ENCODE measurements at regions not wholly inside any gene's neighbourhood (a gene's known extent, or its start where the extent isn't known, plus 50 kb on each side); places are given as distances from the start of the nearest gene placed in this dataset.
A peak's percentile ranks its signal among the peaks of the same experiment; 100 is the strongest.

- DNase-seq = no peak
These were observed 284.1 kb downstream of the BTG1 start for GRCh38 chr12:91861554-91861953.

DNA sequence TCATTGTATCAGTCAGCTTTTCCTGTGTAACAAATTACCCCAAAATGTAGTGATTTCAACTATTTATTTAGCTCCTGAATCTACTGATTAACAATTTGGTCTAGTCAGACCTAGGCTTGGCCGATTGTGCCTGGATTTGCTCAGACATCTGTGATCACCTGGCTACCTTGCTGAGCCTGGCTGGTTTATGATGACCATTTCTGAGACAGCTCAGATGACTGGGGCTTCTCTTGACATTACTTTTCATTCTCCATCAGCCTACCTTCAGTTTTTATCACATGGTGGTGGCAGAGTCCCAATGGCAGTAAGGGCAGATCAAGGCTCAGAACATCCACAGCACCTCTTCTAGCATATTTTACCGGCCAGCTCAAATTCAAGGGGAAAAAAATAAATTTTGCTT, 286.3 kb downstream of the BTG1 start:
- DNase-seq = no peak

DNA sequence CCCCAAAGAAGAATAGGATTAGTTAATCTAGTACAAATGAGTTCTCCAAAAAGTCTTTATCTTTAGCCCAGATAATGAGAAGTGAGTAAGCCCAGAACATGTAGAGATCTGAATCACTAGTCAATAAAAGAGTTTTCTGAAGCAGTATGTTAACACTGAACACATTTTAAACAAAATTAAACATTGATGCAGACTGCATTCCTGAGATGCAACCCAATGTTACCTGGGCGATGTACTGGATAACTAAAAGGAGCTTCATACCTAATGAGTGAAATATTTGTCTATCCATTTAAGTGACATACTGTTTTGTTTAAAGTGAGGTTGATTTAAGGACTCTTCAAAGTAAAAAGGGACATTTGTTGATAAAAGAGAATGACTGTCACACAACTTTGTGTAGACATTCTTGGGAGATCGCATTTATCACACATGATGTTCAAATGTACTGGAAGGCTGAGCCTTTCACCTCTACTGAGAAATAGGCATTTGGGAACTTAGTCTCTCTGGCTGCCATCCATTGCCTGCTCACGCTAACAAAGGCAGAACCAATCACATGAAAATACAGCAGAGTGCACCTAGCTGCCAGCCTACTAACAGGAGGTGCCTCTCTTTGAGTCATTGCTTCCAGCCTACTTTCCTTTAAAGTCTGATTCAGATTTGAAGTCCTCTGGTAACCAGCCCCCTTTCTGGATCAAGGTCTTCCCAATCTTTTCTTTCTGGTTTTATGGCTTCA, 287.7 kb downstream of the BTG1 start:
- DNase-seq = no peak

GRCh38 chr12:91854725-91855124, 290.9 kb downstream of the BTG1 start:
- DNase-seq = peak in 1 of 56 donors; percentile 21

GRCh38 chr12:91853350-91854127, 292.1 kb downstream of the BTG1 start:
- no peak for DNase-seq

GRCh38 chr12:91852634-91853033, 293.0 kb downstream of the BTG1 start:
- DNase-seq = no peak

GRCh38 chr12:91851741-91852477, 293.7 kb downstream of the BTG1 start:
- DNase-seq = no peak

- DNase-seq = no peak
These were observed 299.1 kb downstream of the BTG1 start for GRCh38 chr12:91846466-91847055.

DNA sequence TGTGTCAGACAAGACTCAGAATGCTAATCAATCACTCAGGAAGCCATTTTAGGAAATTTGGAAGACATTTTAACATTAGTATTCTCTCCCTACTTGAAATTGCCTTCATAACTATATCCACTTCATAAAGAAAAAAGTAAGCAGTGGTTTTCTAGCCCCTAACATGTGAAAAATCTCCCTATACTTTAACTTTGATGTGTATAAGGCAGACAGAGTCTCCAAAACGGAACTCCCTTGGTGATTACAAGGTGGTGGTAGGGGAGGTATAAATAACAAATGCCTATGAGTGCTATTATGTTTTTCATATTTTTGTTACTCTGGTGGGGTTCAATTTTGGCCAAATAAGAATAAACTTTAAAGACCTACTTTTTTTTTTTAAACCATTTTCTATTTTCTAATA, 300.3 kb downstream of the BTG1 start:
- no peak for DNase-seq

GRCh38 chr12:91841822-91842221, 303.8 kb downstream of the BTG1 start:
- no peak for DNase-seq

DNA sequence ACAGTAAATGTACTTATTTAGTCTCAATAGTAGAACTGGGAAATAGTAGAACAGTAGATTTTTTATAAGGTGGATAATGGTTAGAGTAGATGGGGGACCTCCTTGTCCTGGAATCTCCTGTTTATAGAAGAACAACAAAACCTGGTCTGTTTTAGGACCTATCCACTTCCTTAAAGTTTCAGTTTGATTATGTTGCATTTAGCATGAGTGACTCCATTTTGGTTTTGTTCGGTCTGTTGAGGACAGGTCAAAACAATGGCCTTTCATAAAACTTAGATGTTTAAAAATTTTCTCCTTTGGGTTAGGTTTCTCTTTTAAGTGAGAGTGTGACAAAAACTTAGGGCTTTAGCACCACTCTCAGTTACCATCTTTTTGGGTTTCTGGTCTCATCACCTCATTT, 308.9 kb downstream of the BTG1 start:
- DNase-seq = no peak

- no peak for DNase-seq
These were observed 309.4 kb downstream of the BTG1 start for GRCh38 chr12:91836264-91836663.

GRCh38 chr12:91835693-91836092, 310.0 kb downstream of the BTG1 start:
- DNase-seq = no peak

GRCh38 chr12:91833780-91834359, 311.8 kb downstream of the BTG1 start:
- DNase-seq = peak in 16 of 56 donors; percentile 0 to 34 (median 2)

DNA sequence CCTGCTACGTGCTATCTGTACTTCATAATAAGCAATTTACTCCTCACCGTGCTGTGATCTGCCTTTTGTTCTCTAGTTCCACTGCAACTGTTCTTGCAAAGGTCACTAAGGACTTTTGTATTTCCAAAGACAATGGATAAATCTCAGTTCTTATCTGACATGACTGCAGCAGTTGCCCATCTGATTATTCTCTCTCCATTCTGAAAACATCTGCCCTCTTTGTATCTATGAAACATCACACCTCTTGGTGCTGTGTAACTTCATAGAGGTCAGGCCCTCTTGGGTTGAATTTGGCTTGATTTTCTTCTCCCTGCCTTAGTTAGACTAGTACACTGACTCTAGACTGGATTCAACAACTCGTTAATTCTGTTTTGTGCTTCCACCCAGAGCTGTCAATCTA, 319.6 kb downstream of the BTG1 start:
- no peak for DNase-seq

DNA sequence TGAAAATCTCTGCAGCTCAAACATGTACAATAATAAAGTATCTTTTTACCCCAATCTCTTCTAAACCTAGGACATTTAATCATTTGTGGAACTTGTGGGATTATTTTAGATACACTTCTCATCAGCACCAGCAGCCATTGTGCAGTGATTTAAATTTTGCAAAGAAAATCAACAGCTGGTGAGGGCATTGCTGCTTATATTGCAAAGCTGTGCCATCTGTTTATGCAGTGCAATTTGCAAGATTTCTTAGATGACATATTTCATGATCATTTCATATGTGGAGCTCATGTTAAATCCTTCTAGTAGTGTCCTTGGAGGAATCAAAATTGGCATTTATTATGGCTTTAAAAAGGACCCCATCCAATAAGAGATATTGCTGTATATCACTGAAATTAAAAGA, 320.7 kb downstream of the BTG1 start:
- DNase-seq = no peak

DNA sequence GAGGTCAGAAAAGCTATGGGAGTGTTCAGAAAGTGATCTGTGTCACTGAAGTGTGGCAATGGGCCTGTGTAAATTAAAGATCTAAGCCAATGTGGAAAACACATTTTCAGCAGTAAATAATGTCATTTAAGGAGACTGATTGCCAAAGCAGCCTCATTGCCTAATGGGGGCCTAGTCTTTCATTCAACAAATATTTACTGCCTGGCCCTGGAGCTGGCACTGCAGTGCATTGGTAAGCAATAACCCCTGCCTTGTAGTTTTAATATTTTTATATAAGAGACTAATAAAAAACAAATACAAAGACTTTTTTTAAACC, 326.6 kb downstream of the BTG1 start:
- no peak for DNase-seq

DNA sequence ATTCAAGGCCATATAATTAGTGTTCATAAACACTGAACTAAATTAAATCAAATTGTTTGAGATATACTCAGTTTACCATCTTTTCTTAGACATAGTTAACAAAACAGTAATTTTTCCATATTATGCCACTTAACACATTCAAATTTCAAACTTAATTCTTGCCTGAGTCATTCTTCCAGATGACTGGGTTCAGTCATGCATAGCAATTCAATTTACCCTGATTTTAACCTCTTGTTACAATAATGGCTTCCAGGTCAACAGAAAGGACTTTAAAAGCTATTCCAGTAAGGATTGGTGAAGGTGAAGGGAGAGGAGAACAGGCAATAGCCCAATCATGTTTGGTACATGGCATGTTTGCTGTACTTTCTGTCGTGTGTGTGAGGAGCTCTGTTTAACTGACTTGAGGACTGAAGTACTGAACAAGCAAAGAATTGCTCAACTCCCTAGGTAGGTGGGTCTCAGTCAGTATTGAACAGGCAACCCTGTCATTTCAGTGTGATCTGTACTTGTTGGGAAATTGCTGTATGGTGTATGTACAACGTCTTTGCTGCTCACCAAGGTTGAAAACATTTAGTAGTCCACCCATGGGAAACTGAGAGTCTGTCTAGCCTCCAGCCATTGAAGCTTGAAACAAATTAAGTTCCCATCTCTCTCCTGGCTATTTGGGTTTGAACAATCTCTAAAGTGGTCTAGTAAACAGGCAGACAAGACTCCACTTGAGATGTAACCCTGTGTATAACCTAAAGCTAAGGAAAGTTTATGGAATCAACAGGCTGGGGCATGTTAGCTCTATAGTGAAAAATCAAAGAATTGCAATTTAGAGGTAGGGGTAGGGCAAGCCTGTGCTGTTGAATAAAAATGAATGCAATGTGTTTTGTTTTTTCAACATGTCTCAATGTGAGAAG, 327.2 kb downstream of the BTG1 start:
- DNase-seq = no peak

- DNase-seq = no peak
These were observed 328.1 kb downstream of the BTG1 start for GRCh38 chr12:91817517-91817916.

- DNase-seq = no peak
These were observed 331.9 kb downstream of the BTG1 start for GRCh38 chr12:91813701-91814100.

All from nucleus accumbens (tissue), 56 donors.